BE2C (cell line): ENCODE measurements at regions not wholly inside any gene's neighbourhood (a gene's known extent, or its start where the extent isn't known, plus 50 kb on each side); places are given as distances from the start of the nearest gene placed in this dataset.

Experiments used
- DNase-seq: peaks from one replicate; pipeline ENCODE4 v3.0.0-alpha.2; 2020
- H3K27me3 ChIP-seq: fragments of 250-450 bp; sonication (Bioruptor Pico); 2 replicates; pipeline ENCODE4 v1.5.1; 2020; ENCODE audit warnings: mild to moderate bottlenecking
- H3K36me3 ChIP-seq: fragments of 250-450 bp; sonication (Bioruptor Pico); 2 replicates; pipeline ENCODE4 v1.5.1; 2020; ENCODE audit warnings: mild to moderate bottlenecking
- H3K4me1 ChIP-seq: fragments of 250-450 bp; sonication (Bioruptor Pico); 2 replicates; pipeline ENCODE4 v1.5.1; 2020
- H3K4me3 ChIP-seq: 2 replicates; pipeline ENCODE4 v1.5.1; 2011; ENCODE audit warnings: low read depth, low read length
- H3K9me3 ChIP-seq: fragments of 250-450 bp; sonication (Bioruptor Pico); 2 replicates; pipeline ENCODE4 v1.5.1; 2020
- CTCF ChIP-seq: IDR thresholded peaks from 2 replicates; pipeline ENCODE4 v1.5.1; 2012; ENCODE audit warnings: mild to moderate bottlenecking, low read depth, low read length

DNA sequence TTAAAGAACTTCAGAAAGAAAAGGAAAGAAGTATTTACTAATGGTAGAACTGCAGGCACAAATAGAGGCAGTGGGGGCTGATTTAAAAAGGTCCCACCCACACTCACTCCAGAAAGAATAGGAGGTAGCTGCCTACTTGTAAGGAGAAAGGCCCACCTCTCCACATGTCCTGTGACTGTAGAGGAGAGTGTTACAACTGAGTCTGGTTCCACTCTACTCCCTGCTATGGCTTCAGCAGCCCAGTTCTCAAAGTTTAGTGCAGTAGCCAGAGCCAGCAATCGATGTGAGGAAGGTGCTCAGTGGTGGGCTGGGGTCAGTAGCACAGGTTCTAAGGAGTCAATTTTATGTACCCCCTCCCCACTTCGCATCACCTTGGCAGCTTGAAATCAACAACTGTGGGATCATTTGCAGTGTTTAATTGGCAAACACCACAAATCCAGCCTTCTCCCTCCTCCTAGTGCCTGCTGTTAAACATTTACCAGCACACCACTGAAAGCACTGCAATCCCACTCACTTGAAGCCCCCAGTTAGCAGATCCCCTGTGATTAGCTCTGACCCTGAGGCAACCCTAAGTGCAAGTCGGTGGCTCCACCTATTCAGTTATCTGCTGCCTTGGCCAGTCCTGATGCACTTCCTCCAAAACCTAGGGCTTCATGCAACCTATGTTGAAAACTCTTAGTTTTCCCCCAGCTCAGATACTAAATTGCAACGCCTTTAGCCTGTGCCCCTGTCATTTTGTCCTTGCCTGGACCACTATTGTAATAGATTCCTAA, 146.6 kb downstream of the BBOX1 start:
- Histone ChIP-seq H3K4me1 (no peaks in the 10 kb centered on the region), H3K36me3 (no peaks in the 10 kb centered on the region), H3K4me3 (no peak overlapping the region), H3K27me3 (no peaks in the 10 kb centered on the region), H3K9me3 (no peaks in the 10 kb centered on the region)
- DNase-seq, result no peak
- TF ChIP-seq CTCF, result no peak

DNA sequence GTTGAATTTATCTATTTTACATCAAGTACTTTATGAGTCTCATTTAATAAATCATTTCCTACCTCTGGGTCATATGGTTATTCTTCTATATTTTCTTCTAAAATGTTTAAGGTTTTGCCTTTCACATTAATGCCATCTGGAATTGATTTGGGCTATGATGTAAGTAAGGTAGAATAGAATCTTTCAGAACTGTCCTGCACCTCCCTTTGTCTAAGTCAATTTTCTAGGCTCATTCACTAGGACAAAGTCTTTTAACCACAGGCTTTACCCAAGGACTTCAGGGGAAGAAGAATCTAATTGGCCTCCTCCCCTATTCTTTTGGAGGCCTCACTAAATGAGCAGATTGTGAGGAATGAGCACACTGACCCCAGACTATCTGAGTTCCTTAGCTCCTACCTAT, 146.0 kb downstream of the BBOX1 start:
- no peaks in the 10 kb centered on the region for H3K36me3 ChIP-seq
- no peaks in the 10 kb centered on the region for H3K9me3 ChIP-seq
- H3K4me1 ChIP-seq, result no peaks in the 10 kb centered on the region
- H3K4me3 ChIP-seq, result no peak overlapping the region
- TF ChIP-seq CTCF, result no peak
- DNase-seq, result no peak
- no peaks in the 10 kb centered on the region for H3K27me3 ChIP-seq

- no peak for DNase-seq
- no peaks in the 10 kb centered on the region for H3K36me3 ChIP-seq
- H3K4me1 ChIP-seq, result no peaks in the 10 kb centered on the region
- H3K9me3 ChIP-seq, result no peaks in the 10 kb centered on the region
- H3K4me3 ChIP-seq, result no peak overlapping the region
- no peak for TF ChIP-seq CTCF
- no peaks in the 10 kb centered on the region for H3K27me3 ChIP-seq
Measured at GRCh38 chr11:27184458-27185312, 144.1 kb downstream of the BBOX1 start.

- TF ChIP-seq CTCF, result peak; percentile 61
Measured at GRCh38 chr11:27183672-27184457, 143.2 kb downstream of the BBOX1 start.

GRCh38 chr11:27179334-27179733, 138.7 kb downstream of the BBOX1 start:
- no peak for TF ChIP-seq CTCF
- Histone ChIP-seq H3K9me3 (no peaks in the 10 kb centered on the region), H3K27me3 (no peaks in the 10 kb centered on the region), H3K36me3 (no peaks in the 10 kb centered on the region), H3K4me1 (no peaks in the 10 kb centered on the region), H3K4me3 (no peak overlapping the region)
- no peak for DNase-seq

More at GRCh38 chr11:27183672-27184457, 143.2 kb downstream of the BBOX1 start:
- Histone ChIP-seq H3K9me3 (no peaks in the 10 kb centered on the region), H3K4me1 (no peaks in the 10 kb centered on the region), H3K27me3 (no peaks in the 10 kb centered on the region), H3K36me3 (no peaks in the 10 kb centered on the region), H3K4me3 (no peak overlapping the region)
- DNase-seq, result peak; percentile 41
